ENCODE measurements at regions not wholly inside any gene's neighbourhood (a gene's known extent, or its start where the extent isn't known, plus 50 kb on each side); places are given as distances from the start of the nearest gene placed in this dataset.
"Not testable (repeated sequence)": the region's sequence is repeated elsewhere in the genome, so short reads cannot be mapped to it uniquely, and the experiment has no call there.

DNA sequence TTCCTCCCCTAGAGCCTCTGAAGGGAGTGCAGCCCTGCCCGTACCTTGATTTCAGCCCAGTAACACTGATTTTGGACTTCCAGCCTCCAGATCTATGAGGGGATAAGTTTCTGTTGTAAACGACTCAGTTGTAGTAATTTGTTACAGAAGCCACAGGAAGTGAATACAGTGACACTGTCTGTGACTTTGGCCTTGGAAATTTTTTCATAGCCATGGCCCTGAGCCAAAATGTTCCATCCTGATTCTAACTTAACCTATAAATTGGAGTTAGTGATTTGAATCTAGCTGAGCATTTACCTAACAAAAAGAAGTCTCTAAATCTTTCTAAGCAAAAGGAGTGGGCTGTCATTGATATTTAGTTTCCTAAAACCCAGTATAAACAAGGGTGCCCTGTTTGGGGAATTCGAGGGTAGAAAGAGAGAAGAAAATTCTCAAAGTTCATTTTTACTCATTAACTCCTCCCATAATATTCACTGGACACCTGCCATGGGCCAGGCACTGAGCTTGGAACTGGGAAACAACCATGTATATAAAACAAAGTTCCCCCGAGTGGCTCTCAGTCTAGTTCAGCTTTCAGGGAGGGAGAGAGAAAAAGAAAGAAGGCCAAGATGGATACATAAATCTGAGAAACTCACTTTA, 162.3 kb downstream of the SKIDA1 start:
- DNase-seq, result no peak

DNA sequence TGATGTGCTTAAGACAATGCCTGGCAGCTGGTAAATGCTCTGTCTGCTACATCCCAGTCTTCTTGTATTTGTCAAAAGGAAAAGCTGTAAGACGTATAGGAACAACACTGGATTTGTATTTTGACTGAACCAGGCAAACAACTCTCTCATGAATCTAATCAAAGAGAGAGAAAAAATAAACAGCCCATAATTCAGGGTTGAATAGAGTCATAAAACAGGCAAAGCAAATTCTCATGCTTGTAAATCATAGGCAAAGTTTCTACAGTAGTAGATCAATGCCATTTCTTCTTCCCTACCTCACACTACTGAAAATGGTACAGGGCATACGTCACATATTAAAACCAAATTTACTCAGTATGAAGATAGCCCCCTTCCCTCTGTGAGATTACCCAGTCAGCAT, 166.3 kb downstream of the SKIDA1 start:
- no peak for DNase-seq

DNA sequence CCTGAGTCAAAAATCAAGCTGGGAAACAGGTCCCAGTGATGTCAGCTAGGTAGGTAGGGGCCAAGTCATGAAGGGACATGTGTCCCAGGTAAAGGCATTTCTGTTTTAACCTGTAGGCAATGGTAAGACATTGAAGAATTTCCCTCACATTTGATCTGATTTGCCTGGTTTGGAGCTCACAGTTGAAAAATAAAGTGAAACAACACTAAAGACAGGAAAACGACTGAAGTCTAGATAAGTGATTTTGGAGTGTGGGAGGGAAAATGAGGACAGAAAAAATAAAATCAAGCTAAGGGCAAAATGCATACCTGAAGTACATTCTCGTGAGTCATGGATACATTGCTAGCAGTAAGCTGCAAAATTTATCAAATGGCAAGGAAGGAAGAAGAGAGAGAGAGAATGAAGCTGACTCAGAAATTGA, 169.9 kb downstream of the SKIDA1 start:
- DNase-seq, result no peak

DNA sequence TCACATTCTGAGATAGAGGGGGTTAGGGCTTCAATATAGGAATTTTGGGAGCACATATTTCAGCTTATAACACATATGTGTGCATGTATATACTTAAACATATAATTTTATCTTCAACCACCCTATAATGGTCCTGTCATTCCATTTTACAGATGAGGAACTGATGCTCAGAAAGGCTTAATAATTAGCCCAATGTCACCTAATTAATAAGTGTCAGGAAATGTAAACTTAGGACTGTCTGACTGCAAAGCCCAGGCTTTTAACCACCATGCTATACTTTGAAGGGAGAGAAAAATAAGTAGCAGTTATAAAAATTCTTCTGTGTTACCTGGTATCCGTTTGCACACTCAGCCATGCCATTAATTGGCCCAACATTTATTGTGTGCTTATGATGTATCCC, 172.6 kb downstream of the SKIDA1 start:
- DNase-seq, result no peak

DNA sequence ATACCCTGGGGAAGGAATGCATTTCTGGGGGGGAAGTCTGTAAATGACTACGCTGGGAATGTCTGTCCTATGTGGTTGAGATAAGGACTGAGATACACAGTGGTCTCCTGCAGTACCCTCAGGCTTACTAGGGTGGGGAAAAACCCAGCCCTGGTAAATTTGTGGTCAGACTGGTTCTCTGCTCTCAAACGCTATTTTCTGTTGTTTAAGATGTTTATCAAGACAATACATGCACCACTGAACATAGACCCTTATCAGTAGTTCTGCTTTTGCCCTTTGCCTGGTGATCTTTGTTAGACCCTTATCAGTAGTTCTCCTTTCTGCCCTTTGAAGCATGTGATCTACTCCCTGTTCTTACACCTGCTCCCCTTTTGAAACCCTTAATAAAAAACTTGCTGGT, 173.9 kb downstream of the SKIDA1 start:
- not testable (repeated sequence) for DNase-seq

DNA sequence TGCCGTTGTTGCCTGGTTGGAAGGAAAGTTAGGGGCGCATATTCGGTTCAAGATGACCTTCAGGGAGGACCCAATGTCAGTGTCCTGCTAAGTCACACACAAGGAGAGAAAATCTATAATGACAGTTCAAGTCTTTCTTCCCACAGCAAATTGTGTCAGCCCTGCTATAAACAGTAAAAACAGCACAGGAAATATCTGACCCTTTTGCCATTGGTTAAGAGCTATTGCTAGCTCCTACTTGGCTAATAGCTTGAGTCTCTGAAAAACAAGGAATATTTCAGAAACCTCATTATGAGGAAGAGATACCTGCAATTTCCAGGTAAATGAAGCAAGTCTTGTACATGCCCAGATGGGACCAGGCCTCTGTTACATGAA, 175.6 kb downstream of the SKIDA1 start:
- DNase-seq, result no peak

DNA sequence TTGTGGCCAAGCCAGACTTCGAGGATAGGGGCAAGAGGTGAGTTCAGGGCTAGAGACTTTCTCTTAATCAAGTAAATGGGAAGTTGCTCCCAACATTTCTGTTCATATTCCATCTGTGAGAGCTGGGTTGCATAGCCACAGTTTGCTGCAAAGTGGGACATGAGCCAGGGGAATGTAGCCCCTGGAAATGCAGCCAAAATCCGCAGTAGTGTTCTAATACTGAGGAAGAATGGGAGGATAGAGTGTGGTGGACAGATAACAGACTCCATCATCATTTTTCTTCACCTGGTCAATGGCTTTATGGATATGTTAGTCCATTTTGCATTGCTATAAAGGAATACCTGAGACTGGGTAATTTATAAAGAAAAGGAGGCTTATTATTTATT, 177.7 kb downstream of the SKIDA1 start:
- DNase-seq, result no peak

DNA sequence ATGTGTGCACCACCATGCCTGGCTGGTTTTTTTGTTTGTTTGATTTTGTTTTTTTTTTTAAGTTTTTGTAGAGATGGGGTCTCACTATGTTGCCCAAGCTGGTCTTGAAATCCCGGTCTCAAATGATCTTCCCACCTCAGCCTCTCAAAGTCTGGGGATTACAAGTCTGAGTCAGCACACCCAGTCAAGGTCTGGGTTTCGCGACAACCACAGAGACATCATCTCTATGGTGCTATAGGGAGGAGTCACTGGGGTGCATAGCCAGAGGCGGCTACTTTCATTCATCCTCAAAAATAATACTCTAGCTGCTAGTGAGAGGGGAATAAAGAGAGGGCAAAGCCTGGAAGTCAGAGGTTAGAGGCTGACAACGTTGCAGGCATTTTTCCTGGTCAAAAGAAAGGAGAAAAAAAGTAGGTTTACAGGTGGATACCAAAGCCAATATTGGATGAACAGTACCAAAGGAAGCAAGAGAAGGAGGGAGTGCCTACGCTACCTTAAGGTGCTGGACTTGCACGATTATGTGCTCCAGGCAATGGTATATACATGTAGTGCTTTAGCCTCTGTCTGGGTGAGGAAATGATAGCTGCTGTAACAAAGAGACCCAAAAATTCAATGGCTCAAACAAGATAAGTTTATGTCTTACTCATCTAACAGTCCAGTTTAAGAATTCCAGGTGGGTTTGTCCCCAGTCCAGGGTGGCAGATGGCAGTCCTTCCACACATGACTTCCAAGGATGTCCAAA, 178.3 kb downstream of the SKIDA1 start:
- no peak for DNase-seq

DNA sequence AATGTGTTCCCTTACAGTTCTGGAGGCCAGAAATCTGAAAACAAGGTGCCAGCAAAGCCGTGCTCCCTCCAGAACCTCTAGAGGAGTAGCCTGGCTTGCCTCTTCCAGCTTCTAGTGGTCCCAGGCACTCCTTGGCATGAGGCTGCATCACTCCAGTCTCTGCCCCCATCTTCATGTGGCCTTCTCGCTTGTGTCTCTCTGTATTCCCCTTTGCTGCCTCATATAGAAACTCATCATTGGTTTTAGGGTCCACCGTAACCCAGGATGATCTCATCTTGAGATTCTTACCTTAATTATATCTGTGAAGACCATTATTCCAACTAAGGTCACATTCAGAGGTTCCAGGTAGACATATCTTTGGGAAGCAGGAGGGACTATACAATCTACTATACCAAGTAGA, 182.4 kb downstream of the SKIDA1 start:
- DNase-seq, result no peak

DNA sequence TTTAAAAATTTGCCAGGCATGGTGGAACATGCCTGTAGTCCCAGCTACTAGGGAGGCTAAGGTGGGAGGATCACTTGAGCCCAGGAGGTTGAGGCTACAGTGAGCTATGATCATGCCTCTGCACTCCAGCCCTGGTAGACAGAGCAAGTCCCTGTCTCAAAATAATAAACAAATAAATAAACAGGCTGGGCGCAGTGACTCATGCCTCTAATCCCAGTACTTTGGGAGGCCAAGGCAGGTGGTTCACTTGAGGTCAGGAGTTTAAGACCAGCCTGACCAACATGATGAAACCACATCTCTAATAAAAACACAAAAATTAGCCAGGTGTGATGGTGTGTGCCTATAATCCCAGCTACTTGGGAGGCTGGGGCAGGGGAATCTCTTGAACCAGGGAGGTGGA, 183.0 kb downstream of the SKIDA1 start:
- DNase-seq, result not testable (repeated sequence)

DNA sequence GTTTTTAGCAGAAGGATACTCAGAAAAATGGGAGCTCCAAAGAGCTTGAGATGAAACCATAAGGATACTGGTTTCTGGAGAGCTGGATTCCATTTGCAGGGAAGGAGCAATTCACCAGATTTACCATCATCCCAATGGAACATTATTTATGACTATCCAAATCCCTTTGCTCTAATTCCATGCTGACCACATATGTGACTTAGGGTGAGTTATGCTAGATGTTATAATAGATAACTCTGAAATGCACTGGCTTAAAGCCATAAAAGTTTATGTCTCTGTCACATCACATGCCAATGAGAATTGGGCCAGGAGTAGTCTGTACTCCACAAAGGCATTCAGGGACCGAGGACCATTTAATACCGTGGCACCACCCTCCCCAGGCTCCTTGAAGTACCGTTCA, 185.2 kb downstream of the SKIDA1 start:
- no peak for DNase-seq

DNA sequence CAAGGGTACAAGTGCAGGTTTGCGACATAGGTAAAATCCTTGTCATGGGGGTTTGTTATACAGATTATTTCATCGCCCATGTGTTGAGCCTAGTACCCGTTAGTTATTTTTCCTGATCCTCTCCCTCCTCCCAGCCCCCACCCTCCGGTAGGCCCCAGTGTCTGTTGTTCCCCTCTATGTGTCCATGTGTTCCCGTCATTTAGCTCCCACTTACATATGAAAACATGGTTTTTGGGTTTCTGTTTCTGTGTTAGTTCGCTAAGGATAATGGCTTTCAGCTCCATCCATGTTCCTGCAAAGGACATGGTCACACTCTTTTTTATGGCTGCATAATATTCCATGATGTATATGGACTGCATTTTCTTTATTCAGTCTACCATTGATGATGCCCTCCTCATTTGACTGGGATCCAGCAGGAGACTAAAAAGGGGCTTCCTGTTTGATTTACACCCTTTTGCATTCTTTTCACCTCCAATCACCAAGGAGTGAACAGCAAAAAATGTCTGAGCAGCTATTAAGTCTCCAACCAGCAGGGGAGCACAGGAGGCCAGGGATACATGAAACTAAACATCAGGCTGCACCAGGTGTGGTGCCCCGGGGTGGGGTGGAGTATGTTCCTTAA, 188.2 kb downstream of the SKIDA1 start:
- no peak for DNase-seq

DNA sequence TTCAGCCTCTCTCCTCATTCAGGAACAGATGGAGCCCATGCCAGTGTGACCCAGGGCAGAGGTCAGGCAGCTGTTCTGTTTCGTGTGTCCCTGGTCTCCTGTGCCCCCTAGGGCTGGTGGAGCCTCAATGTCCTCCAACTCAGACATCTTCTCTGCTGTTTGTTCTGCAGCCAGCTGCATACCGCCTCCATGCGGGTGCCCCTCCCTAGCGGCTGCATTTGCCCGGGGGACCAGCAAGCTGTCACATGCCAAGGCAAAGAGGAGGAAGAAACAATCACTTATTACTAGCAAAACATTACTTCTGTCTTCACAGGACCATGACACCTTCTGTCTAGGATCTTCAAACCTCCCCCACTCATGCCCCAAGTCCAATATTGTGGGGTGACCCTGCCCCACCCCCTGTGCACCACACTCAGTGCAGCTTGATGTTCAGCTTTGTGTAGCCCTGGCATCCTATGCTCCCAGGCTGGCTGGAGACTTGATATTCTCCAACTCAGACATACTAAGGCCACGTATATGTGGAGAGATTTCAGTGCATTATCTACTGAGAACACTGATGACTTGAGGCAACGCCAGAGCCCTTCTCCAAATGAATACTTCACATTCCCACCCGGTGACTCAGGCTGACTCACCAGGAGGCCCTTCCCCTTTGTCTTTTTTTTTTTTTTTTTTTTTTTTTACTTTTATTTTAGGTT, 188.9 kb downstream of the SKIDA1 start:
- no peak for DNase-seq

DNA sequence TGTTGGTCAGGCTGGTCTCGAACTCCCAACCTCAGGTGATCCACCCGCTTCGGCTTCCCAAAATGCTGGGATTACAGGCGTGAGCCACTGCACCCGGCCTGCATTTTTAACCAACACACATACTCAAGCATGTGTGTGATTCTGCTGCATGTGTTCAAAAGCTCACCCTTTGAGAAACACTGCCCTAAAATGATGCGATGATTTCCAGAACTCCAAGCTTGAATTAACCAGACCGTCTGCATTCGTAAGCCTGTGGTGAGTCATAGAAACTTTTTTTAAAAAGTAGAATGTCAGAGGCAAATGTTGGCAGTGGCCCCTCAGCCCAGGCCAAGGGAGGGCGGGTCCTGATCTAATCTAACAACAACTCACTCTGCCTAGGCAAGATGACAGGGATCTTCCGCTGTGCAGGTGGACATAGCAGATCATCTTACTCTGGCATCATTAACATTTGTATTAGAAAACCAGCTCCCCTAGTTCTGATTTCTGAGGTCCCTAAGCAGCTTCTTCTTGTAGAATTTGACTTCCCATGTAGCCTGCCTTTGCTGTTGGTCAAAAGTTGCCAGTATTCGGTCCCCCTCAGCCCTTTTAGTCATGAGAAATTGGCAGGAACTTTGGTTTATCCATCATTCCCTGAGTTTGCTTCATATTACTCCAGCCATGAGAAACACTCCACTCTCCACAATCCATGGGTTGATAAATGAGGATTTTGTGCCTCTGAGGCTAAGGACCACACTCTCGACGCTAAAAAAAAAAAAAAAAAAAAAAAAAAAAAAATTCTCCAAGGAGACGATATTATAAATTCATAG, 190.4 kb downstream of the SKIDA1 start:
- DNase-seq, result no peak

DNA sequence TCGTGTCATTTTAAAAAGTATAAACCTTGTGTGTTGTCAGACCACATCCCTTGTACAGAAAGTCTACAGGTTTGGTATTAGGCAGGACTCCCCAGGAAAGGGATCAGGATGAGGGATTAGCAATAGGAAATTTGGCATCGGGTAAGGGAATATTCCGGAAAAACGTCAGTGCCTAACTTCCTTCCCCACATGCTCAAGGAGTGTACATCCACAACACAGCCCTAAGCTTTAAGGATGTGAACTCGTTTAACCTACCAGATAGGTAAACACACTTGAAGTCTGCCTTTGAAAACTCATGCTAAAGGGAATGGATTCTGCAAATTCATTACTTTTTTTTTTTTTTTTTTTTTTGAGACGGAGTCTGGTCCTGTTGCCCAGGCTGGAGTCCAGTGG, 194.9 kb downstream of the SKIDA1 start:
- DNase-seq, result no peak

DNA sequence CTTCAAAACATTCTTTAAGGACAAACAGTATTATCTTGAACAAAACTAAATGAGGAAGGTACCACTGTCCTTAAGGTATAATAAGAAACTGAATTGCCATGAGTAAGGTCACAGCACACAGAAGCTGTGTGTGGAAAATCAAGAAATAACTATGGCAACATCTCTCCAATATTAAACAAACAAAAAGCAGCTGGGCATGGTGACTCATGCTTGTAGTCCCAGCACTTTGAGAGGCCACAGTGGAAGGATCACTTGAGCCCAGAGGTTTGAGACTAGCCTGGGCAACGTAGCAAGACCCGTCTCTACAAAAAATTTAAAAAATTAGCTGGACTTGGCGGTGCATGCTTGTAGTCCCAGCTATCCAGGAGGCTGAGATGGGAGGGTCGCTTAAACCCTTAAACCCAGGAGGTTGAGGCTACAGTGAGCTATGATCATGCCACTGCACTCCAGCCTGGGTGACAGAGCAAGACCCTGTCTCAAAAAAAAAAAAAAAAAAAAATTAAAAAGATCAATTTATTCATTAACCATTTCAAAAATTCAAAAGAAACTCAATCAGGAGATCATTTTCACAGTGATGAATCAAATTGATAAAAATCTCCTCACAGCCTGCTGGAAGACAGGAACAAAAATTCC, 195.4 kb downstream of the SKIDA1 start:
- DNase-seq, result no peak

DNA sequence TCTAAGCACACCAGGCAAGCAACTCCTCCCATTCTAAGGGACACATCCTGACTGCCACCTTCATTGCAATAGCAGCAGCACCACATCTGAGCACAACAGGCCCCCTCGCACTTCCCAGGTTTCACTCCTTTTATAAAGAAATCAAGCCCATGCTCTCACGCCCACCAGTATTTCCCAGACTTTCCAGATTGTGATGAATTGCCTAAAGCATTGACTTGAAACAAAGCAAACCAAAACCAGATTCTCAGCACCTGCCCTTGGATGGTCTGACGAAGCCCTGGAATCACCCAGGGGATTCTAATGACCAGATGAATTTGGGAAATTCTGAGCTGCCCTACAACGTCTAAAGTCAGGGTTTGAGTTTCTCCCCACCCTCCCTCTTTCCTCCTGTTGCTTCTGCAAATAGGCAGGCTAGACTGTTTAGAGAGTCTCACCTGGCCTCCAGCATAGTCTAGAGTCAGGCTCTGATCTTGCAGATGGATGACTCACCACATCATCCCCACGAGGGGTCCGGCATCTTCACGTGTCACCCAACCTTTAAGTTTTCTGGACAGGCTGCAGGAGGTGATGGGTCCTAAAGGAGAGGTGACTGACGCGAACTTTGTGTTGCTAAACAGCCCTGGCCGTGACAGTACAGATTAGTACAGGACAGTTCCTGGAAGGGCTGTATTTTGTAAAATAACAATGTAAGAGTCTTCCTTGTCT, 198.0 kb downstream of the SKIDA1 start:
- no peak for DNase-seq

DNA sequence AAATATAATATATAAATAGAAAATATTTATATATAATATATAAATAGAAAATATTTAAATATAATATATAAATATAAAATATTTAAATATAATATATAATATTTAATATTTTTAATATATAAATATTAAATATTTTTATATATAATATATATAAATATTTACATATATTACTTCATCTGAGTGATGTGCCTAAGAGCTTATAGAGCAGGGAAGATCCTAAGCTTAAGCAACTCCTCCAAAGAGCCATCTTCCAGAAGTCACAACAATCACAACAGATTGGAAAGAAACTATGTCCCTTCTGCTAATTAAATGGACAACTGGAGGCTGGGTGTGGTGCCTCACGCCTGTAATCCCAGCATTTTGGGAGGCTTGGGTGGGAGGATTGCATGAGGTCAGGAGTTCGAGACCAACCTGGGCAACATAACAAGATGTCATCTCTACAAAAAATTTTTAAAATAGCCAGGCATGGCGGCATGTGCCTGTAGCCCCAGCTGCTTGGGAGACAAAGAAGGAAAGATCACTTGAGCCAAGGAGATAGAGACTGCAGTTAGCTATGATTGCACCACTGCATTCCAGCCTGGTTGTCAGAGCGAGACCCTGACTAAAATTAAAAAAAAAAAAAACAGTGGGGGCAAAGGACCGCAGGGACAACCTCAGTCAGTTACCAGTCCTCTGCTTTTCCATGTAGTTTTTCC, 198.7 kb downstream of the SKIDA1 start:
- DNase-seq, result no peak

DNA sequence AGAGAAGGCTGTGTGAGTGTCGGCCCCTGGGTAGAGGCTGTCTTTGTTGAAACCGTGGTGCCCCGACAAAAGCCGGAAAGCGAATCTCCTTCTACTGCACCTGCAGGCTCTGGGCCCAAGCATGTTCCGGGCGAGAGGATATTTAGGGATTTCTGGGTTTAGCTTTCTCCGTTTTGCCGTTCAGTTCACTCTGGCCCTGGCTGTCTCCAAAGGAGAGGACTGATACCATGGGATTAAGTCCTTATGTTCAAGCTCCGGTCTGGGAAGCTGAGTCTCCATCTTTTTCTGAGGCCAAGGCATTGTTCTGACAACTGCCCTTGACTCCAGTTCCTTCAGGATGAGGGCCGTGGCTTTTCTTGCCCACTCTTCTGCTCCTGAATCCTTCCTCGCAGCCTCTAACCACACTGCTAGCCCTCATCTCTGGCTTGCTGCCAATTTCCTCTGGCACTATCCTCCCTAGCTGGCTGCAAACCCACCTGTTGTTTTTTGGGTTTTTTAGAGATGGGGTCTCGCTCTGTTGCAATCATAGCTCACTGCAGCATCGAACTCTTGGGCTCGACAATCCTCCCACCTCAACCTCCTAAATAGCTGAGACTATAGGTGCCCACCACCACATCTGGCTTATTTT, 206.8 kb downstream of the SKIDA1 start:
- DNase-seq, result no peak

DNA sequence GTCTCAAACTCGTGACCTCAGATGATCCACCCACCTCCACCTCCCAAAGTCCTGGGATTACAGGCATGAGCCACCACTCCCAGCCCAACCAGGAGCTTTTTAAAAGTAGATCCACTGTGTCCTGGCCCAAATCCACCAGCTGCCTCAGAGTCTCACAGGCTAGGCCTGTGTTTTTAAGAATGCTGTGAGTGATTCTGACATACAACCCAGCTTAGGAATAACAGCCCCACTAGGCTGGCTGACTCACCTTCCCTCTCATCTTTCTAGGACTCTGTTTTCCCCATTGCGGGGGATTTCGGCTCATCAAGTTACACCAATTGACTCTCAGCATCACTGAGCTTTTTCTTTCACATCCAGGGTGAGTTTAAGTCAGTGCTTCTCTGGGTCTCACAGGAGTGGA, 207.6 kb downstream of the SKIDA1 start:
- no peak for DNase-seq
